ENCODE measurements at regions not wholly inside any gene's neighbourhood (a gene's known extent, or its start where the extent isn't known, plus 50 kb on each side); places are given as distances from the start of the nearest gene placed in this dataset.

DNA sequence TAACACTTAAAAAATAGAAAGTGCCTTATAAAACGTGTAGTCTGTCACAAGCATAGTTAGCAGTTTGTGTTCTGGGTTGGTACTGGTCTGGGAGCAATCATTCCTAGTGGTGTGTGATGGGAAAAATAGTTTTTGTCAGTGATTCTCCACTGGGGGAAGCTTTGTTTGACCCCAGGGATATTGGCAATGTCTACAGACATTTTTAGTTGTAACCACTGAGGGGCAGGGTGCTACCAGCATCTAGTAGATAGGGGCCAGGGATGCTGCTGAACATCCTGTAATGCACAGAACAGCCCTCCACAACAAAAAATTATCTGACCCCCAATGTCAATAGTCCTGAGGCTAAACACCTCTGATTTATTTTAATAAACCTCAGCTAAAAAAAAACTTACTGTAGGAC is 51.6 kb upstream of the CREB5 start:
- DNase-seq (ENCODE audit: low read depth) = no peak

DNA sequence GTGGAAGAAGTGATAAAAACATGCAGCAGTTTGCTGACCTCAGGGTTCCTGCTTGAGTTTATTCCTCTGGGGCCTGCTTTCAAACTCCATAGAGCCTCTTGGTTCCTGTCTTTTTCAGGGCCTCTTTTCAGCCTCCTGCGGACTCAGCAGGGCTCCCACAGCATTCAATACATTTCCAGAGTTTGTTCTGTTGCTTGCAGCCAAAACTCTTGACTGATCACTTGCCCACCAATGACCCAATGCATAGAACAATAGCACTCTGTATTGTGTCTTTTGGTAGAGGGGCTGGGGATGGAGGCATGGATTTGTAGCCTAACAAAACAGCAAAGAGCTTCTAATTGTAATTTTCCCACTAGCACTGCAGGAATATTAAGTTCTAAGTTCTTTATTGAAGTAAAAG is 50.8 kb upstream of the CREB5 start:
- DNase-seq (ENCODE audit: low read depth) = no peak

DNA sequence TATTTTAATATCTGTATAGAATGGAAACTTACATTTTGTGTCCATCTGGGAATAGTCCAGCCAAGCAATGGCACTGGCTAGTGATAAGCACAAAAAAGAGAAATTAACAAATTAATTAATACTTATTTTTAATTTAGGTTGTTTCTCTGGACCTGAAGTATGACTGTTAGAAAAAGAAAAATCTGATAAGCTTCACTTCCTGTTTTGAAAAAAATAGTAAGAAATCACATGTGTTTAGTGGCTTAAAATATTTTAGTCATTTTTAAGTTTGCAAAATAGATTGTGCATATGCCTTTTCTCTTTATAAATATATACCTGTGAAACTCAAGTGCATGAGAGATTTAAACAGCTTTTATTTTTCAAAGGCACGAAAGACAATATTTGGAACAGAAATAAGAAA is 50.1 kb upstream of the CREB5 start:
- no peak for DNase-seq (ENCODE audit: low read depth)
